Loucy (cell line): ENCODE measurements at regions not wholly inside any gene's neighbourhood (a gene's known extent, or its start where the extent isn't known, plus 50 kb on each side); places are given as distances from the start of the nearest gene placed in this dataset.

Experiments used
- H2AFZ ChIP-seq: fragments of 200-600 bp; sonication (generic); 2 replicates; pipeline ENCODE4 v1.6.0; 2016; ENCODE audit warnings: antibody characterized with exemption, mild to moderate bottlenecking, low read length, moderate library complexity
- H3F3A ChIP-seq: fragments of 200-600 bp; 2 replicates; pipeline ENCODE4 v1.6.0; 2016; ENCODE audit warnings: antibody characterized with exemption, low read depth, mild to moderate bottlenecking
- H3K27me3 ChIP-seq: fragments of 200-600 bp; sonication (generic); 2 replicates; pipeline ENCODE4 v1.6.1; 2014; ENCODE audit warnings: low read length, mild to moderate bottlenecking; ENCODE audit not compliant: insufficient read depth, poor library complexity, severe bottlenecking
- H3K36me3 ChIP-seq: fragments of 200-600 bp; sonication (generic); 2 replicates; pipeline ENCODE4 v1.6.1; 2016; ENCODE audit warnings: low read length; ENCODE audit not compliant: insufficient read depth
- H3K4me1 ChIP-seq: fragments of 200-600 bp; sonication (generic); 2 replicates; pipeline ENCODE4 v1.5.1; 2014; ENCODE audit warnings: low read length, mild to moderate bottlenecking; ENCODE audit not compliant: insufficient read depth, poor library complexity, severe bottlenecking
- H3K4me2 ChIP-seq: fragments of 200-600 bp; sonication (generic); 2 replicates; pipeline ENCODE4 v1.6.0; 2014; ENCODE audit warnings: antibody characterized with exemption, low read length, low read depth, mild to moderate bottlenecking; ENCODE audit not compliant: poor library complexity, severe bottlenecking
- H3K4me3 ChIP-seq: fragments of 200-600 bp; sonication (generic); 2 replicates; pipeline ENCODE4 v1.5.1; 2014; ENCODE audit warnings: low read length, mild to moderate bottlenecking, mixed read lengths; ENCODE audit not compliant: poor library complexity, severe bottlenecking
- H3K79me2 ChIP-seq: fragments of 200-600 bp; sonication (generic); 2 replicates; pipeline ENCODE4 v1.6.1; 2014; ENCODE audit warnings: low read length; ENCODE audit not compliant: insufficient read depth
- H3K9ac ChIP-seq: fragments of 200-600 bp; sonication (generic); 2 replicates; pipeline ENCODE4 v1.6.0; 2014; ENCODE audit warnings: mild to moderate bottlenecking, low read depth, low read length, moderate library complexity; ENCODE audit not compliant: poor library complexity, severe bottlenecking
- H3K9me2 ChIP-seq: fragments of 200-600 bp; sonication (generic); replicated peaks from 2 replicates; pipeline ENCODE4 v1.6.1; 2016; ENCODE audit warnings: low read depth, low read length, mixed read lengths
- H3K9me3 ChIP-seq: fragments of 200-600 bp; sonication (generic); 2 replicates; pipeline ENCODE4 v1.6.1; 2014; ENCODE audit warnings: mild to moderate bottlenecking, antibody characterized with exemption, low read length, low read depth; ENCODE audit not compliant: insufficient read depth
- H4K20me1 ChIP-seq: fragments of 200-600 bp; sonication (generic); 2 replicates; pipeline ENCODE4 v1.6.0; 2014; ENCODE audit warnings: antibody characterized with exemption, low read length, mild to moderate bottlenecking; ENCODE audit not compliant: insufficient read depth, poor library complexity, severe bottlenecking
- CTCF ChIP-seq: fragments of 200-600 bp; sonication (generic); conservative IDR thresholded peaks from 2 replicates; pipeline ENCODE4 v1.5.1; 2014; ENCODE audit warnings: mild to moderate bottlenecking, antibody characterized with exemption, low read length
- EZH2phosphoT487 ChIP-seq: fragments of 200-600 bp; IDR thresholded peaks from 2 replicates; pipeline ENCODE4 v1.6.1; 2018; ENCODE audit warnings: antibody characterized with exemption, mild to moderate bottlenecking, moderate library complexity, borderline replicate concordance

GRCh38 chr20:20993372-20993771 lies 112.8 kb downstream of the LINC00237 start:
- Histone ChIP-seq H3K27me3 (no peaks in the 10 kb centered on the region), H2AFZ (no peak overlapping the region), H3K4me1 (peaks cover 7% of the 10 kb centered on the region), H3F3A (no peaks in the 10 kb centered on the region), H4K20me1 (no peaks in the 10 kb centered on the region), H3K4me3 (no peak overlapping the region), H3K4me2 (no peak overlapping the region), H3K9me2 (no peaks in the 10 kb centered on the region), H3K9ac (no peak overlapping the region), H3K79me2 (no peaks in the 10 kb centered on the region), H3K36me3 (no peaks in the 10 kb centered on the region), H3K9me3 (no peaks in the 10 kb centered on the region)
- TF ChIP-seq EZH2phosphoT487 (no peak), CTCF (no peak)

DNA sequence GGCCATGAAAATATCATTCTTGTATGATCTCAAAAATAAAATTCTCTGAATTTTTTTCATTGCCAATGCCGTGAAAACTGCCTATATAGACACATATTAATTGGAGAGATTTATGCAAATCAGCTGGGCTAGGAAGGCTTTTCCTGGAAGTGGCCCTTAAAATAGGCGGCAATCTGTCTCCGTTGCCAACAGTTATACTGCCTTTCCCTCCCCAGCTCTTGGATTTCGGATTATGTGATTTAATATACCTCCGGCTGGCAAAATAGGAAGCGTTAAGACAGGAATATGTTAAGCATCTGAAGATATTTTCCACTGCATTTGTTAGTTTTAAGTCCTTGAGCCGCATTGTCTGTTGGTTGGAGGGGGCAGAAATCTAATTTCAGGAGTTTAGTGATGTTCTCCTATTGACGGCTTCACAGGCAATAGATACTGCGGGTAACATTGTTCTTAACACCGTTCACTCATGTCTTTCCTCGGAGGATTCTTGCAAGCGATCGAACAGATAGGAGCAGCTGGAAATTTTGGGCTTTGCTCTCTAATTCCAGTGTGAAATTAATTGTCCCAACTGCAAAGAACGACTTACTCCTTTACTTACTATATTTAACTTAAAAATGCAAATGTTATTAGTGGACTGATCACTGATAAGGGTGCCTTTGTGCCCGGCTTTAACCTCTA lies 113.3 kb downstream of the LINC00237 start:
- no peaks in the 10 kb centered on the region for H3F3A ChIP-seq
- H4K20me1 ChIP-seq, result no peaks in the 10 kb centered on the region
- H3K4me3 ChIP-seq, result no peak overlapping the region
- no peaks in the 10 kb centered on the region for H3K27me3 ChIP-seq
- H3K4me2 ChIP-seq, result no peak overlapping the region
- no peaks in the 10 kb centered on the region for H3K36me3 ChIP-seq
- TF ChIP-seq EZH2phosphoT487 (no peak), CTCF (no peak)
- H3K9me3 ChIP-seq, result no peaks in the 10 kb centered on the region
- H3K9ac ChIP-seq, result no peak overlapping the region
- peaks cover 7% of the 10 kb centered on the region for H3K4me1 ChIP-seq
- H3K9me2 ChIP-seq, result no peaks in the 10 kb centered on the region
- no peak overlapping the region for H2AFZ ChIP-seq
- no peaks in the 10 kb centered on the region for H3K79me2 ChIP-seq

GRCh38 chr20:20992277-20992676 lies 113.9 kb downstream of the LINC00237 start:
- no peak for TF ChIP-seq EZH2phosphoT487
- no peak for TF ChIP-seq CTCF
- Histone ChIP-seq H3K79me2 (no peaks in the 10 kb centered on the region), H4K20me1 (no peaks in the 10 kb centered on the region), H2AFZ (no peak overlapping the region), H3K36me3 (no peaks in the 10 kb centered on the region), H3K9me2 (no peaks in the 10 kb centered on the region), H3K9me3 (no peaks in the 10 kb centered on the region), H3K4me1 (peaks cover 3% of the 10 kb centered on the region), H3F3A (no peaks in the 10 kb centered on the region), H3K27me3 (no peaks in the 10 kb centered on the region), H3K4me2 (no peak overlapping the region), H3K4me3 (no peak overlapping the region), H3K9ac (no peak overlapping the region)
